Fibroblast of the aortic adventitia (primary cell): ENCODE measurements at regions not wholly inside any gene's neighbourhood (a gene's known extent, or its start where the extent isn't known, plus 50 kb on each side); places are given as distances from the start of the nearest gene placed in this dataset.
A peak's percentile ranks its signal among the peaks of the same experiment; 100 is the strongest.
"Not testable (repeated sequence)": the region's sequence is repeated elsewhere in the genome, so short reads cannot be mapped to it uniquely, and the experiment has no call there.

Experiments used
- DNase-seq: peaks from one replicate; pipeline ENCODE4 v3.0.0-alpha.2; 2010; ENCODE audit warnings: low read depth
- H3K4me3 ChIP-seq: 2 replicates; pipeline ENCODE4 v1.5.1; 2011; ENCODE audit warnings: low read depth, mild to moderate bottlenecking, control low read depth, low read length, moderate library complexity
- CTCF ChIP-seq: IDR thresholded peaks from 2 replicates; pipeline ENCODE4 v1.5.1; 2011; ENCODE audit warnings: mild to moderate bottlenecking, low read length, control low read depth, inconsistent platforms; ENCODE audit not compliant: insufficient read depth

GRCh38 chr3:94406595-94406994 lies 343.7 kb downstream of the NSUN3 start:
- no peak for TF ChIP-seq CTCF
- no peak for DNase-seq
- no peak overlapping the region for H3K4me3 ChIP-seq

- DNase-seq, H3K4me3 ChIP-seq: not testable (repeated sequence)
Measured at GRCh38 chr3:94412936-94413335, 350.1 kb downstream of the NSUN3 start.

- TF ChIP-seq CTCF: no peak
- peak; percentile 95 for DNase-seq
- H3K4me3 ChIP-seq: no peak overlapping the region
Measured at GRCh38 chr3:94413336-94414108, 350.7 kb downstream of the NSUN3 start.

- H3K4me3 ChIP-seq: no peak overlapping the region
- no peak for DNase-seq
- TF ChIP-seq CTCF: no peak
Measured at GRCh38 chr3:94414418-94414817, 351.6 kb downstream of the NSUN3 start.

- TF ChIP-seq CTCF: no peak
- no peak for DNase-seq
- no peak overlapping the region for H3K4me3 ChIP-seq
Measured at GRCh38 chr3:94416768-94417167, 353.9 kb downstream of the NSUN3 start.

- no peak for DNase-seq
- no peak overlapping the region for H3K4me3 ChIP-seq
- TF ChIP-seq CTCF: no peak
Measured at GRCh38 chr3:94417963-94418455, 355.1 kb downstream of the NSUN3 start.

GRCh38 chr3:94420931-94421330 lies 358.1 kb downstream of the NSUN3 start:
- DNase-seq: peak; percentile 51
- H3K4me3 ChIP-seq: no peak overlapping the region
- no peak for TF ChIP-seq CTCF
